Common myeloid progenitor, CD34-positive (primary cell): ENCODE measurements at regions not wholly inside any gene's neighbourhood (a gene's known extent, or its start where the extent isn't known, plus 50 kb on each side); places are given as distances from the start of the nearest gene placed in this dataset.
A peak's percentile ranks its signal among the peaks of the same experiment; 100 is the strongest.

Experiments used
- CTCF ChIA-PET: fragments of 350-600 bp; sonication (Branson Sonifier 250); formaldehyde crosslinking; loops from one replicate; lab custom pipeline; 2021; ENCODE audit warnings: antibody characterized with exemption; lab: Charles Lee
- POLR2A ChIA-PET: fragments of 350-600 bp; sonication (Branson Sonifier 250); formaldehyde crosslinking; loops from one replicate; lab custom pipeline; 2021; ENCODE audit warnings: antibody characterized with exemption; lab: Charles Lee
- DNase-seq, 3 donors: peaks; one replicate each; pipeline versions ENCODE4 v3.0.0 to v3.0.0-alpha.2; 2013
- H3K27ac ChIP-seq, 2 experiments: 1 replicate in 1 of 2; 2 replicates in 1 of 2; pipeline ENCODE4 v1.7.0; 2013; ENCODE audit warnings: inconsistent platforms in 2 of 2, low read length in 2 of 2, mild to moderate bottlenecking in 2 of 2, low read depth in 1 of 2, moderate library complexity in 1 of 2; ENCODE audit not compliant: severe bottlenecking in 2 of 2, insufficient read depth in 1 of 2, poor library complexity in 1 of 2
- H3K27me3 ChIP-seq, 5 experiments: replicated peaks in 2 of 5; 1 replicate in 3 of 5; 2 replicates in 2 of 5; pipeline versions ENCODE4 v1.6.1 to v1.7.0; 2013; ENCODE audit warnings: low read length in 4 of 5, mild to moderate bottlenecking in 2 of 5, moderate library complexity in 2 of 5, inconsistent platforms in 1 of 5; ENCODE audit not compliant: insufficient read depth in 5 of 5, control insufficient read depth in 4 of 5
- H3K36me3 ChIP-seq, 4 experiments: 1 replicate in 2 of 4; 2 replicates in 2 of 4; pipeline versions ENCODE4 v1.6.1 to v1.7.0; 2013; ENCODE audit warnings: low read length in 3 of 4, control low read depth in 1 of 4, mild to moderate bottlenecking in 1 of 4; ENCODE audit not compliant: control insufficient read depth in 4 of 4, insufficient read depth in 4 of 4
- H3K4me1 ChIP-seq, 4 experiments: 1 replicate in 3 of 4; 2 replicates in 1 of 4; pipeline versions ENCODE4 v1.6.1 to v1.7.1; 2013; ENCODE audit warnings: low read length in 3 of 4, mild to moderate bottlenecking in 3 of 4, control low read depth in 1 of 4, inconsistent platforms in 1 of 4, moderate library complexity in 1 of 4; ENCODE audit not compliant: control insufficient read depth in 4 of 4, insufficient read depth in 4 of 4; ENCODE audit errors: control extremely low read depth in 1 of 4
- H3K4me3 ChIP-seq, 7 experiments: 1 replicate in 4 of 7; 2 replicates in 3 of 7; pipeline versions ENCODE4 v1.5.1 to v1.7.0; 2013; ENCODE audit warnings: mild to moderate bottlenecking in 7 of 7, low read length in 6 of 7, moderate library complexity in 6 of 7, inconsistent platforms in 2 of 7, low read depth in 2 of 7, control low read depth in 1 of 7; ENCODE audit not compliant: insufficient read depth in 4 of 7, control insufficient read depth in 1 of 7; ENCODE audit errors: extremely low read depth in 1 of 7
- H3K9me3 ChIP-seq, 5 experiments: 1 replicate in 4 of 5; 2 replicates in 1 of 5; pipeline versions ENCODE4 v1.6.1 to v1.7.1; 2013; ENCODE audit warnings: low read length in 4 of 5, mild to moderate bottlenecking in 2 of 5, inconsistent platforms in 1 of 5, low read depth in 1 of 5, moderate library complexity in 1 of 5; ENCODE audit not compliant: control insufficient read depth in 4 of 5, insufficient read depth in 2 of 5; ENCODE audit errors: control extremely low read depth in 1 of 5
- WGBS: methylation state at CpG from one replicate; pipeline ENCODE4 v1.1.5; 2013; ENCODE audit not compliant: insufficient coverage; 5-methylcytosine and 5-hydroxymethylcytosine counted together

DNA sequence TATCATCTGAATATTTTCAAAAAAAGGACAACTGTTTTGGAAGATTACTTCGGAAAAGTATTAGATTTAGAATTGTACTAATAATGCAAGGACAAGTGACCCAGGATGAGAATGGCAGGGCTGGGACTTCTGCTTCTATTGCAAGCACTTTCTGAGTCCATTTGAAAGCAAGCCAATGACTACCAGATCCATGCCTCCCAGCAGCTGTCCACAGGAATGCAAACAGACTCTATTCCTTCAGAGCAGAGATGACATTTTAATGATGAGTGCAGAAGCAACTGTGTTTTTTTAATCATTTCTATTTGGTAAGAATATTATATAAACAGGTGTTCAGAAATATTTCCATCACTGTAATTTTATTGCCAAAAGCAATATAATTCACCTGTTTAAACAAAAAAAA is 456.7 kb downstream of the SOX11 start:
- no peaks in the 10 kb centered on the region for H3K36me3 ChIP-seq
- no peak overlapping the region for H3K4me3 ChIP-seq
- peaks cover 0 to 2% (median 0%) of the 10 kb centered on the region in 5 experiments for H3K9me3 ChIP-seq
- H3K4me1 ChIP-seq: no peaks in the 10 kb centered on the region
- H3K27ac ChIP-seq: no peak overlapping the region
- POLR2A ChIA-PET: no interaction called here
- DNase-seq: no peak
- CTCF ChIA-PET: no interaction called here
- H3K27me3 ChIP-seq: no peaks in the 10 kb centered on the region
- no CpG with 5 or more reads among the region's 1 CpG for WGBS

DNA sequence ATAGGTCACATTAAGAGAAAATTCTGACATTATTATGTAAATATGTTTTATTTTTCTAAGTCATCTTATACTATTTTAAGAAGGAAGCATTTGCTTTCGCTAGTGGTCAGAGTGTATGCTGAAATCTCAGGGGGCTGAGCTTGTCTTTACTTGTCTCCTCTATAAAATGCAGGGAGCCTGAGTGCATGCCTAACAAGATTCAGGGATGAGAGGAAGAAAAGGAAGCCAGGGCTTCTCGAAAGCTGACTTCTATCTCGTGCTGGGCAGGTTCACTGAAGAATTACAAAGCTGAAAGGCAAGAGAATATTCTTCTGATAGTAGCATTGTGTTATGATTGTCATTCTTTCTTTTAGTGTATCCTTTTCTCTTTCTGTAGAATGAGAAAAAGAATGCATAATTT is 467.4 kb downstream of the SOX11 start:
- ChIA-PET POLR2A (no interaction called here), CTCF (no interaction called here)
- no peaks in the 10 kb centered on the region for H3K4me1 ChIP-seq
- H3K36me3 ChIP-seq: no peaks in the 10 kb centered on the region
- H3K27me3 ChIP-seq: no peaks in the 10 kb centered on the region
- peaks cover 0 to 1% (median 0%) of the 10 kb centered on the region in 5 experiments for H3K9me3 ChIP-seq
- WGBS: 89% methylated on average over 1 of the region's 3 CpGs
- DNase-seq: no peak
- H3K27ac ChIP-seq: no peak overlapping the region
- no peak overlapping the region for H3K4me3 ChIP-seq

DNA sequence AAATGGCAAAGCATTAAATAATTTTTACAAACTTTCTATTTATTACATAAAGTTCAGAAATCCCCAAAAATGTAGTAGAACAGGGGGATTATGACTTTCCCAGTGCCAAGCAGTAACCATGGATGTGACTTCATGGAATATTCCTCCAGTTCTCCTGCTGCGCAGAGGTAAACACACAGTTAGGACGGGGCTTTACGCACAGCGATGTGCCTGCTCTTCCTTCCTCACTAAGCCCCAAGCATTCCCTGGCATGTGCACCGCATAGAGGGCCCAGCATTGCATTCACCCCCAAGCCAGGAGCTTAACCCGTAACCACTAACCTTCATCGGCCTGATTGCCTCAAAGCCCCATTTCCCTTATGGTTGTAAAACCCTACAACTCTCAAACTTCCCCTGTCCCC is 471.7 kb downstream of the SOX11 start:
- WGBS: 81% methylated on average over 3 of the region's 7 CpGs
- no peak overlapping the region for H3K4me3 ChIP-seq
- ChIA-PET POLR2A (no interaction called here), CTCF (no interaction called here)
- H3K9me3 ChIP-seq: no peaks in the 10 kb centered on the region
- DNase-seq: no peak
- no peaks in the 10 kb centered on the region for H3K36me3 ChIP-seq
- no peaks in the 10 kb centered on the region for H3K27me3 ChIP-seq
- peaks cover 0 to 7% (median under 1%) of the 10 kb centered on the region in 4 experiments for H3K4me1 ChIP-seq
- no peak overlapping the region for H3K27ac ChIP-seq

DNA sequence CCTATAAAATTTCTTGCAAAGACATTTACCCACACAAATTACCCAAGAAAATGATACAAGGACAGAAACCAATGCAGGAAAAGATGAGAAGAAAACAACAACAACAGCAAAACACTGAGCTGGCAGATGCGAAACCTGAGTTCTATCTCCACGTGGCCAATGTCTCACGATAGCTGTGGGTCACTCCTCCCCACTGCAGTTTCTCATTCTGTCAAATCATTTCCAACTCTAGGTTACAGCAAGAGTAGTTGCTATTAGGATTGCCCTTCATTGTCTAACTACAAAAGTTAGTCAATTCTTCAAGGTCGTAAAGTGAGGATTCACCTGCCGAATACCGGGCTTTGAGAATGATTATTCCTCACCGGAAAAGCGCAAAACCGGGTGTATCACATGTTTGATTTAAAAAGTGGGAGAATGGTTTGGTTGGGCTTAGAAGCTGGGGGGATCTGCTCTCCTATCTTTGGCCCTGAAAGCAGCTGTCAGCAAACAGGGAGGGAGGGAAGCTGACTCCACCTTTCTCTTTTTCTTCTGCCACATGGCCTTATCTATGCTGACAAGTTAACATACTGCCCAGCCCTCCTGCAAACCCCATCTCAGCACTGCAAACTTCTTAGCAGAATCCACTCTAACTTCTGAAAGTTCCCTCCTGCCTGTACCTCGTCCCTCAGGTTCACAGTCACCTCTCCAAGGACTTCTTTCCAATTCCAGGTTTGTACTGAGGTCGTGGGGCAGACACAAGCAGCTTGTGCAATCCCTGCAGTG is 473.0 kb downstream of the SOX11 start:
- POLR2A ChIA-PET: no interaction called here
- Histone ChIP-seq H3K27me3 (no peaks in the 10 kb centered on the region), H3K4me1 (peaks cover 0 to 10% (median under 1%) of the 10 kb centered on the region in 4 experiments), H3K4me3 (no peak overlapping the region), H3K36me3 (no peaks in the 10 kb centered on the region), H3K27ac (no peak overlapping the region), H3K9me3 (no peaks in the 10 kb centered on the region)
- DNase-seq: peak in 2 of 3 donors; percentile 31 to 46
- CTCF ChIA-PET: no interaction called here
- 81% methylated on average over 8 of the region's 11 CpGs for WGBS

DNA sequence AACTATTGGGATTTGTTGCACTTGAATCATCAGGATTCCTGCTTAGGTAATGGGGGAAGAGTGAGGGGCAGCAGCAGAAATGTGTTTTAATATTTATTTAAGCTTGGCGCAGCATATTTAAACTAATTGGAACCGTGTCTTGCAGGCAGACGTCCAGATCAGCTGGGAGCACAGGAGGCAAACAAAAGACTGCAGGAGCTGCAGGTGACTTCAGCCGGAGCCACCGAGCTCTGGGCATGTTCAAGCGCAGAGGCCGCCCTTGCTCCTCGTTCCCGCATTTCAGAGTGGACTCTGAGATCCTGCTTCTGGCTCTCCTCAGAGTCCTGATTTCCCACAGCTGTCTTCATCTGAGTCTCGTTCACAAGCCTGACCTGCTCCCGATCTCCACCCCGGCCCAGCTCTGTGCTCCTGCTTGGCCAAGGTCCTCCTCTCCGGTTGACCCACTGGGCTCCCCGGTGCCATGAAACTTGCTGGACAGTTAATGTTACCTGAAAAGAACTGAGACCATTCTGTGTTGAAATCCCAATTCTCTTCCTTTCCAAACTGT is 475.5 kb downstream of the SOX11 start:
- 98% methylated on average over 13 of the region's 14 CpGs for WGBS
- Histone ChIP-seq H3K9me3 (peaks cover 0 to 1% (median 0%) of the 10 kb centered on the region in 5 experiments), H3K4me3 (no peak overlapping the region), H3K27ac (no peak overlapping the region), H3K27me3 (no peaks in the 10 kb centered on the region), H3K36me3 (no peaks in the 10 kb centered on the region), H3K4me1 (peaks cover 0 to 10% (median under 1%) of the 10 kb centered on the region in 4 experiments)
- POLR2A ChIA-PET: interaction anchor here (0.6 kb wide), 1 partner anchor 145 kb away, joined by 3 read pairs; no protein-coding TSS in a partner anchor
- CTCF ChIA-PET: interaction anchor here (1.0 to 1.2 kb wide), 2 partner anchors 15 to 178 kb away, joined by 3 read pairs; no protein-coding TSS in a partner anchor
- DNase-seq: no peak

DNA sequence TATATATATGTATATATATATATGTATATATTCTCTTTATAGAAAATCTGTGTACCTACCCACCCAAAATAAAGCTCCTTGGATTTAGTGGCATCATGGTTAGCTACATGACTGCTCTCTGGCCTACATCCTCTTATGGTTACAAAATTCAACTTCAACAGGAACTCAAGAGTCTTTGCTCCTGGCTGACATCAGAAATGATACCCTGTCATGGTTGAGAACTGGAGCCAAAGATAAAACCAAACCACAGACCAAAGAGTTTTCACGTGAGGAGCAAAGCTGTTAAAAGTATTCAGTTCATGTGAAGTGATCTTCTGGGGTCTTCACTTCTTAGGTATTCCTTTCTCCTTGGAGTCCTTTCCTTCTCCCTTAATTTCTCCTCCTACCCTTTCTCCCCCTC is 476.3 kb downstream of the SOX11 start:
- Histone ChIP-seq H3K36me3 (no peaks in the 10 kb centered on the region), H3K27me3 (no peaks in the 10 kb centered on the region), H3K4me3 (no peak overlapping the region), H3K4me1 (peaks cover 0 to 10% (median under 1%) of the 10 kb centered on the region in 4 experiments), H3K9me3 (peaks cover 0 to 1% (median 0%) of the 10 kb centered on the region in 5 experiments), H3K27ac (peak overlapping the region; percentile 37 to 43)
- ChIA-PET CTCF (interaction anchor here (1.0 to 1.2 kb wide), 2 partner anchors 14 to 177 kb away, joined by 3 read pairs; no protein-coding TSS in a partner anchor), POLR2A (interaction anchor here (1.3 kb wide), 1 partner anchor 13 kb away, joined by 3 read pairs; no protein-coding TSS in a partner anchor)
- WGBS: no CpG with 5 or more reads among the region's 1 CpG
- DNase-seq: peak; percentile 83 to 95 (median 92)

DNA sequence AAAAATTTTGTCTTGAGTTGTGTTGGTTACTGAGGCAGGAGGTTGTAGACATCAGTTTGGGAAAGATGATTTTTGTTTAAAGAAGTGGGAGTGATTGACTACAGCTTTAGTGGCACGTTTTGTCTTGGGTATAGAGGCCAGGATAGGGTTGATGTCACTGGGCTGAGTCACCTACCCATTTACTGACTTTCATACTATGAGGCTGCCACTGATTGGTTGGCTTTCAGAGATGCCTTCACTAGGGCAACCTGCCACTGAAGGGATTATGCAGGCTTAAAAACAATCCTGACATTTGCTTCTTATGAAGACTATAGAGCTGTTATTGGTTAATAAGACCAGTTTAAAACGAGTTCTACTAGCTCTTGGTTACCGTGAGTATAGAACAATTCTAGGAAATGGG is 479.1 kb downstream of the SOX11 start:
- DNase-seq: no peak
- H3K27me3 ChIP-seq: no peaks in the 10 kb centered on the region
- H3K9me3 ChIP-seq: peaks cover 0 to 10% (median 1%) of the 10 kb centered on the region in 5 experiments
- no peak overlapping the region for H3K27ac ChIP-seq
- no peak overlapping the region for H3K4me3 ChIP-seq
- POLR2A ChIA-PET: no interaction called here
- CTCF ChIA-PET: no interaction called here
- peaks cover 0 to 10% (median under 1%) of the 10 kb centered on the region in 4 experiments for H3K4me1 ChIP-seq
- no peaks in the 10 kb centered on the region for H3K36me3 ChIP-seq
- 100% methylated on average over 2 of the region's 3 CpGs for WGBS
